ENCODE measurements at regions not wholly inside any gene's neighbourhood (a gene's known extent, or its start where the extent isn't known, plus 50 kb on each side); places are given as distances from the start of the nearest gene placed in this dataset.
A peak's percentile ranks its signal among the peaks of the same experiment; 100 is the strongest.
"Not testable (repeated sequence)": the region's sequence is repeated elsewhere in the genome, so short reads cannot be mapped to it uniquely, and the experiment has no call there.

GRCh38 chr12:61991661-61992060 lies 268.5 kb upstream of the USP15 start:
- DNase-seq (ENCODE audit: low read depth): no peak

DNA sequence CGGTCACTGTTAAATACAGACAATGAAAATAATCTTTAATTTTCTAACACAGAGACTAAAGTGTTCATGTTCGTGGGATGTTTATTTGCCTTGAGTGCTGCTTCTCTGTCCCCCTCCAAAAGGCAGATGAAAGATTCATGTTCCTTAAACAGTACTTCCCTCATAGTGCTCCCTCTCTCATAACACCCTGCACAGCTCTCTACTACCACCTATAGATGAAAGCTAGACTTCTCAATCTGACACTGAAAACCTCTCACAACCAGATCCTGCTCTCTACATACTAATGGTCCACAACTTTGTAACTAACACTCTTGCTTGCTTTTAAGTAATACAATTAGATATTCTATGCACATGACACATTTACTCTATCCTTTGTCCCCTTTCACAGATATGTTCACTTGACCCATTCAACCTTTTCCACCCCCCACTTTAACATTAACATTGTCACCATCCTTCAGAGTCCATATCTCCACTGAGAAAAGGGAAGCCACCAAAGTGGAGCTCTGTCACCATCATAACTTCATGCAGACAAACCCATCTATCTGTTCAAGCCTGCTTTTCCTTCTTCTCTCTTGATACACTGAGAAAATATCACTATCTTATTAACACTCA lies 266.4 kb upstream of the USP15 start:
- DNase-seq (ENCODE audit: low read depth): peak; percentile 52

DNA sequence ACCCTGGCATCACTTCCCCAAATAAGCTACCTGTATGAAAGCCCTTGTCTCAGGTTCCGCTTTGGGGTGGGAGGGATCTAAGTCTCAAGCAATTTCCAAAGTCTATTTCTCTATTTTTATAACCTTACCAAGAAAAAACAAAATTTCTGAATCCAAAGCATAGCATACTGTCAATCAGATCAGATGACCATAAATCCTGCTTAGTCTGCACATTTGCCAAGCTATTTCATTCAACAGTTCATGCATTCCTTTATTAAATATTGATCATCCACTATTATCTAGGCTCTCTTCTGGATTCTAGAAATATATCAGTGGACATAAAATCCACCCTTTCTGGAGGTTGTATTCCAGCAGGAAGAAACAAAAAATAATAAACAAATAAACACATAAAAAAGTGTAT lies 263.5 kb upstream of the USP15 start:
- DNase-seq (ENCODE audit: low read depth): no peak

- peak; percentile 4 for DNase-seq (ENCODE audit: low read depth)
These were observed 261.4 kb upstream of the USP15 start for GRCh38 chr12:61998791-61999190.

DNA sequence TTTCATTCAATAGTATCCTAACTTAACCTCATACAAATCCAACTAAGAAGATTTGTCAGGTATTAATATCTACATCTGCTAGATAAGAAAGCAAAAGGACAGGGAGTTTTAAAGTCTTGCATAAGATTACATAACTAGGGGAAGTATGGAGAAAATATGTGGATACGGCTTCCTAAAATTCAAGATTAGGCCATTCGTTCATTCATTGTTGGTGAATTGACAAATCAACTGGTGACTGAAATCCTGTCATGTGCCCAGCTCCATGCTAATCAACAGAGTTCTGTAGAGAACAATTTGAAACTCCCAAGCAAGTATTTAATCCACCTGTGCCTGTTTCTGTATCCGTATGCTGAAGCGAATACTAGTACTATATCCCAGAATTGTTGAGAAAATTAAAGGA lies 260.9 kb upstream of the USP15 start:
- no peak for DNase-seq (ENCODE audit: low read depth)

DNA sequence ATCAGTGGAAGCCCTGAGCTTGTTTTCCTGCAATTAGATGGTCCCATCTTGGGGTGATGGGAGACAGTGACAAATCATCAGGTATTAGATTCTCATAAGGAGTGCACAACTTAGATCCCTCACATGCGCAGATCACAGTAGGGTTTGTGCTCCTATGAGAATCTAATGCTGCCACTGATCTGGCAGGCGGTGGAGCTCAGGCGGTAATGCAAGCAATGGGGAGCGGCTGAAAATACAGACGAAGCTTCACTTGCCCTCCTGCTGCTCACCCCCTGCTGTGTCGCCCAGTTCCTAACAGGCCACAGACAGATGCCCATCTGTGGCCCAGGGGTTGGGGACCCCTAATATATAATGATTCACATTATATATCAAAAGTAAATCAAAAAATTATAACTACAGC lies 258.8 kb upstream of the USP15 start:
- no peak for DNase-seq (ENCODE audit: low read depth)

DNA sequence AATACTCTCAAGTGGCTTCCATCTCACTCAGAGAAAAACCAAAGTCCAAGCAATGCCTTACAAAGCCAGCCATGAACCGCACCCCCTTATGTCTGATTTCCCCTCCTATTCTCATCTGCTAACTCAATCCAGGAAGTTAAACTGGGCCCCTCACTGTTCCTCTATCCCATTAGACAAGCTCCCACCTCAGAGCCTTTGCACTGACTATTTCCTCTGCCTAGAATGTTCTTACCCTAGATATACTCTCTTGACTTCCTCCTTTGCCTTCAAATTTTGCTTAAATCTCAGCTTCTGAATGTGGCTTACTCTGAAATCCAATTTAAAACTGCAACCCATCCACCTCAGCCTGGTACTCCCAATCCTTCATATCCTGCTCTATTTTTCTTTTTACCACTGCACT lies 257.0 kb upstream of the USP15 start:
- no peak for DNase-seq (ENCODE audit: low read depth)

DNA sequence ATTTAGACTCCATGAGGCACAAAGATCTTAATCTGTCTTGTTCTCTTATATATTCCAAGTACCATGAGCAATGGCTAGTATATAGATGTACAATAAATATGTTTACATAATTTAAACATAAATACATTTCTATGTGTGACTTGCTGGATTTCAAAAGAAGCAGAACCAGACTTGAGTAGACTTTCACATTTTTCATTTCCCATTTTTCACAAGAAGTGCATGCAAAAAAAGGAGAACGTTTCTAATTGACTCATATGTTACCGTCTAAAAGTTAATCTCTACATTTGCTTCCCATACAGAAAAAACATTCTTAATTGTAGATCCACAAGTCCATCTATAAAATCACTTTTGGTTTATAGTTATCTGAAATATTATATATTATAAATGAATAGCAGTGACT lies 256.5 kb upstream of the USP15 start:
- no peak for DNase-seq (ENCODE audit: low read depth)

DNA sequence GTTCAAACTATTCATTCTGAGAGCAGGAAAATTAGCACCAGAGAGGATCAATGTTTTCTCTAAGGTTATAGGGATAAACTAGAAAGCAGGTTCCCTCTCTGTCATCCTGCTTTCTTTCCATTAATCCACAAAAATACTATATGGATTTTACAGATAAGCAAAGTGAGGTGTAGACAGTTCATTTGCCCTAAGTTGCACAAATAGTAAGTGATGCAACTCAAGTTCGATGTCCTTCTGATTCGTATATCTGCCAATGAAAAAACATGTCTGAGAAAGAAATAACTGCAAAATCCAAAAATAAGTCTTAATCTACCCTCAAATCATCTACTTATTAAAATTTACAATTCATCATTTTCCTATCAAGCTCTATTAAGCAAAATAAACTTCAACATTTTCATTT lies 254.6 kb upstream of the USP15 start:
- no peak for DNase-seq (ENCODE audit: low read depth)

DNA sequence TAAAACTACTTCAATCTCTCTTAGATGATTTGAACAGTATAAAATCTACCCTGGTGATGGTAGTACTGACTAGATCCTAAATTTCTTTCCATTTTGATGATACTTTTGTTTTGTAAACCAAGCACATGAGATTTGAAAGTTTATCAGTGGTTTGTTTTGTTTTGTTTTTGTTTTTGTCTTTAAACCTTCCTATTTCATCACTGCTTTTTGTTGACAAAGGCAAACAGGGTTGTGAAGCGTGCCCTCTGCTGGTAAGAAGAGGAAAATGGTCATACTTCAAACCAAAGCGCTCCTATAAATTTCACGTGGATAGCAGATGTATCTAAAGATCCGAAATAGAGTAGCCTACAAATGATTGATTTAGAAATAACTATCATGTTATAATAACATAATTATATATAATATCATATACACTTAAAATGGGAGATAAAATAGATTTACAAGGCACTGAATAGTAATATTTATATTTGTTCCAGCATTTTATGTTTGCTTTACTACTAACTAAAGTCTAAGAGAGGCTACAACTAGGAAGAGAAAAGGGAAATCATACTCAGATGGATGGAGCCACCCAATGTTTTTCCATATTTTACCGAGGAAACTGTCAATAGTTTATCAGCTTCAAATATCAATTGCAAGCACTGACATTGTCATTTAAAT lies 254.0 kb upstream of the USP15 start:
- peak; percentile 33 for DNase-seq (ENCODE audit: low read depth)

DNA sequence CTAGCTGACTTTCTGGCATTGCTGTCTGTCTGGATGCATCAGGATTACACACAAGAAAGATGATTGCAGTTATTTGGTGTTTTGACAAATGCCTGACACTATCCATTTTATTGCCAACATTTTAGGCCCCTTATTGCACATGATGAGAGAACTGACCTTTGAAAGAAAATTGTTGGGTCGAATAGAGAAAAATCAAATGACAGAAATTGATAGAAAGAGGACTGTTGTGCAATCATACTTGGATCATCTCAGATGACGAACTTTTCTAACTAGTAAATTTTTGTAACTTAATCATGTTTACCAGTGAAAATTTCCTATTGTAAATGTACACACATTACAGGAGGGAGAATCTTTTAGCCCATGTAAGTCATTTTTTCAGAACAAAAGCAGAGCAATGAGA lies 251.5 kb upstream of the USP15 start:
- no peak for DNase-seq (ENCODE audit: low read depth)

- no peak for DNase-seq (ENCODE audit: low read depth)
These were observed 250.8 kb upstream of the USP15 start for GRCh38 chr12:62009445-62009844.

DNA sequence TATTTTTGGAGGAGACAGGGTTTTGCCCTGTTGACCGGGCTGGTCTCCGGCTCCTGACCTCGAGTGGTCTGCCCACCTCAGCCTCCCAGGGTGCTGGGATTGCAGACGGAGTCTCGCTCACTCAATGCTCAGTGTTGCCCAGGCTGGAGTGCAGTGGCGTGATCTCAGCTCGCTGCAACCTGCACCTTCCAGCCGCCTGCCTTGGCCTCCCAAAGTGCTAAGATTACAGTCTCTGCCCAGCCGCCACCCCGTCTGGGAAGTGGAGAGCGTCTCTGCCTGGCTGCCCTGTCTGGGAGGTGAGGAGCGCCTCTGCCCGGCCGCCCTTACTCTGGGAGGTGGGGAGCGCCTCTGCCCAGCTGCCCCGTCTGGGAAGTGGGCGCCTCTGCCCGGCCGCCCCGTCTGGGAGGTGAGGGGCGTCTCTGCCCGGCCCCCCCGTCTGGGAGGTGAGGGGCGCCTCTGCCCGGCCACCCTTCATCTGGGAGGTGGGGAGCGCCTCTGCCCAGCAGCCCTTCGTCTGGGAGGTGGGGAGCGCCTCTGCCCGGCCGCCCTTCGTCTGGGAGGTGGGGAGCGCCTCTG lies 249.8 kb upstream of the USP15 start:
- DNase-seq (ENCODE audit: low read depth): not testable (repeated sequence)

DNA sequence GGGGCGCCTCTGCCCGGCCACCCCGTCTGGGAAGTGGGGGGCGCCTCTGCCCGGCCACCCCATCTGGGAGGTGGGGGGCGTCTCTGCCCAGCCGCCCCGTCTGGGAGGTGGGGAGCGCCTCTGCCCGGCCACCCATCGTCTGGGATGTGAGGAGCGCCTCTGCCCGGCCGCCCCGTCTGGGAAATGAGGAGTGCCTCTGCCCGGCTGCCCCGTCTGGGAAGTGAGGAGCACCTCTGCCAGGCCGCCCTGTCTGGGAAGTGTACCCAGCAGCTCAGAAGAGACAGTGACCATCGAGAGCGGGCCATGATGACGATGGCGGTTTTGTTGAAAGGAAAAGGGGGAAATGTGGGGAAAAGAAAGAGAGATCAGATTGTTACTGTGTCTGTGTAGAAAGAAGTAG lies 249.2 kb upstream of the USP15 start:
- DNase-seq (ENCODE audit: low read depth): not testable (repeated sequence)

DNA sequence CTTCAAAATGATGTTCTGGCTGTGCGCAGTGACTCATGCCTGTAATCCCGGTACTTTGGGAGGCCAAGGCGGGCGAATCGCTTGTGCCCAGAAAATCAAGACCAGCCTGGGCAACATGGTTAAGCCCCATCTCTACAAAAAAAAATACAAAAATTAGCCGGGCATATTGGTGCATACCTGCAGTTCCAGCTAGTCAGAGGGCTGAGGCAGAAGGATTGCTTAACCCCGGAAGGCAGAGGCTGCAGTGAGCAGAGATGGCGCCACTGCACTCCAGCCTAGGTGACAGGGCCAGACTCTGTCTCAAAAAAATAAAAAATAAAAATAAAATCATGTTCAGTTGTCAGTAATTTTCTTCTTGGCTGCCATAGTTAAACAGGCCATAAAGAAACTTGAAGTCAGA lies 245.9 kb upstream of the USP15 start:
- no peak for DNase-seq (ENCODE audit: low read depth)

GRCh38 chr12:62016021-62016420 lies 244.2 kb upstream of the USP15 start:
- DNase-seq (ENCODE audit: low read depth): no peak

DNA sequence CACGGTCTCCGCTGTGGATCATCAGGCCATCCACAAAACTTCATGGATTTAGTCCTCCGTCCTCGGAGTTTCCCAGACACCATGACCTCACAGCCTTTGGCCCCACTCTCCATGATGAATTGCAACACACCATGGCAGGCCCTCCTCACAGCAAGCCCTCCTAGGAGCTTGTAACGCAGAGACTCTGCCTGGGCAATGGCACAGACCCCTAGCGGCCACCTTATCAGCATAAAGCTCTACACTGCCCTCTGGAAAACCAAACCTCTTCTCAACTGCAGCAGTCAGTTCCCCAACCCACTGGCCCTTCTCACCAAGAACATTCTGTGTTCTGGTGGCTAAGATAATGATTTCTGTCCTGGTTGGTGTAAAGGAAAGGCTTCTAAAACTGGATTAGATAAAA lies 238.4 kb upstream of the USP15 start:
- DNase-seq (ENCODE audit: low read depth): no peak

DNA sequence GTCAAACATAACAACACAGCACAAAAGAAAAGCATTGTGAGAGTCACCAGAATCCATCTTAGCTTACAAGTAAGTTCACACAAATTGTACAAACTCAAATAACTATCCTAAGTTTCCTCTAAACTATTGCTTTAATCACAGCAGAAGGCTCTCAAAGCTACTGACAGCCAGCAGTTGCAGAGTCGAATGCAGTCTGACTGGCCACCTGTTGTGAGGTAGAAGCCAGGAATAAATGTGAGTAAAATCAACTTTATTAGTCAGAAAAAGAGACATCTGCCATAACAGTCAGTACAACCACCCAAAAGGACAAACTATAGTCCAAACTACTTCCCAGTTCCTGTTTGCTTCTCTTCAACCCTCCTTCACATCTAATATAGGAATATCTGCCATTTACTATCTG lies 231.7 kb upstream of the USP15 start:
- no peak for DNase-seq (ENCODE audit: low read depth)

GRCh38 chr12:62032870-62033269 lies 227.3 kb upstream of the USP15 start:
- no peak for DNase-seq (ENCODE audit: low read depth)

DNA sequence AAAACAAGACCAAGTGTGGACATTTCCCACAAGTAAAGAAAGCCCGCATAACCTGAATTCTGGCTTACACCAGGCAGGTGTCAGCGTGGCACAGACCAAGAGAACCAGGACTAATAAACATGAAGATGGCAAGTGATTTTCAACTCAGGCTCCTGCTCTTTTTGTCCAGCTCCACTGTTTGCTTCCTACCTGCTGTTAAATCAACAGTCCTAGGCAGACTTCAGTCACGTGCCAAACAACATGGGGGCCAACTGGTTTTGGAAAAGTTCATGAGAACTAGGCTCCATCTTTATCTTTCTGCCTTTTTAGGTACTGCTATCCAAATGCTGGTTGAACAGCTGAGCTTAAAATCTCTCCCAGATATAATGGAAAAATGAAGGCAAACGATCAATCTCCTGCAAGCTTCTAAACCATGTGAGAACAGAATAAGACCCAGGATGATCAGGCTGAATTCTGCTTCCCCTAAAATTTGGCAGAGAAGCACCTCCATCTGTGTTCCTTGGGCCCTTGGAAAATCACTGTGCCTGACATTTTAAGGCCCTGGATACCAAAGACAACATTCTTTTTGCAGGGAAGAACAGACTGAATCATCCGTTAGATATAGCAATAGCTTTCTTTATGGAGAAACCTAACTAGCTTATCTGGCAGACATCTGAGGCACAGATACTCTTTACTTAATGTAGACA lies 215.6 kb upstream of the USP15 start:
- DNase-seq (ENCODE audit: low read depth): no peak

DNA sequence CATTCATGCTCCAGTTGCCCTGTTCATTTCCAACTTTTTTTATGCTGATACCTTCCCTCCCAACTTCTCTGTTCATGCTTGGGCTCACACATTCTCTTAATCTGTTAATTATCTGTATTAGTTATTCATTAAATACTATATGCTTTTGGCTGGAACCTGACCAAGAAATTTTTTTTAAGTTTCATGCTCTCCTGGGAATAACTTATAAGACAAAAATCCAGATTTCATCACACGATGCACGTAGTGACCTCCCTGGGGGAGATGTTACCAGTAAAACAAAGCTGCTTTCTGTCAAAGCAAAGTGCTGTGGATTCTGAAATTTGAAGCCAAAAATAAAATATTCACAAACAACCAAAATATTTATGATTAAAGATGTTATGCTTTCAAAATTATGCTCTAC lies 215.0 kb upstream of the USP15 start:
- DNase-seq (ENCODE audit: low read depth): no peak

DNA sequence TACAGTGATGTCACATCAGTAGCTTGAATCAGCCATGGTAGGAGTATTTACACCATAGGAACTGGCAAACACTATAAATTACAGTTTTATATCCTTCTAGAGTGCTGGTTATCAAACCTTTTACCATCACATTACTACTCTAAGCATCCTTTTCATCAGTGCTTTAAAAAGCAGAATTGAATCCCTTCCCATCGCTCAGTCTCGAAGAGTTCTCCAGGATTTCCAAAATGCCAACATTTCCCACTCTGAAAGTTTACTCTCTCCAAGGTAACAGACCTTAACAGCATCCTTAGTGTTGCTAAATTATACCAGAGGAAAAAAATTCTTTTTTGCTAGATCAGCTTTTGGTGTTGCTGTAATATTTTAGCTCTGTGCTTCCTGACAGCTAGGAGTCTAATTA lies 209.4 kb upstream of the USP15 start:
- no peak for DNase-seq (ENCODE audit: low read depth)

DNA sequence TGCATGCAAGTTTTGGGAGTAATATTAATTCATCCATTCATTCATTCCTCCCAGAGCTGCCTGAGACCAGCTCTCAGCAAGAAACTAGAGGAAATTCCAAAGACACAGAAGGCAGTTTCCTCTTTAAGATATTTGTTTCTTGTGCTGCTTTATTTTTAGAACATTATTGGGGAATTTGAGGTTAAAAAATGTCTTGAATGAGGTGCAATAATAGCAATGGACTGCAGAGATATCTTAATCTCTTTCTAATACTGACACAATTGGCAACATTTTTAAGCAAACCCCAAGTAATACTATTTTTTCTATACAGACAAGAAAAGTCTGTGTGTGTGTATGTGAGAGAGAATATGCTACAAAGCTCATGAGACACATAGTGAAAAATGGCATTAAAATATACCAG lies 190.2 kb upstream of the USP15 start:
- no peak for DNase-seq (ENCODE audit: low read depth)

Measured in HT1080 (cell line).